ENCODE measurements at regions not wholly inside any gene's neighbourhood (a gene's known extent, or its start where the extent isn't known, plus 50 kb on each side); places are given as distances from the start of the nearest gene placed in this dataset.

DNA sequence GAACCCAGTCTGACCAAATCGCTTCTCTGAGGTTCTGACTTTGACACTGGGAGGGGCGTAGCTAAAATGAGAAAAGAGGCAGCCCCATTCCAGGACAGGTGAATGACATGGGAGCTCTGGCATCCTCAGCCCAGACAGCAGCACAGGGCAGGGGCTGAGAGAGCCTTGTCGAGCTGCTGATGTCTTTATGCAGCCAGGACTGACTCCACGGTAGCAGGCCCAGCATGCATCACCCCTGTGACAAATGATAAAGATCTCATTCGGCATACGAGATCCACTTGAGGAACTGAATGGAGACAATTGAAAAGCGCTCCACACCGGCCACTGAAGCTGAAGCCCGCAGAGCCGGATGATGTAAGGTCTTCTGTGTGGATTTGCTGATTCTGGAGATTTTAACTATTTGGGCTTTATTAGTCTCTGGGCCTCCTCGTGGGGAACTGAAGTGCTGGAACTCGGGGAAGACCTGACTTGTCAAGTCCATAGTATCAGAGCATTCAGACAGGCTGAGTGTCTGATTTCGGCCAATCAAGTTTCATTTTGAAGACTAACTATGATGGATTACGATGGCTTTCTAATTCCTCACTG, 56.9 kb upstream of the MAP1LC3B2 start:
- DNase-seq (ENCODE audit: low spot score in 2 of 2) = no peak
- TF ChIP-seq, protein P1, sequence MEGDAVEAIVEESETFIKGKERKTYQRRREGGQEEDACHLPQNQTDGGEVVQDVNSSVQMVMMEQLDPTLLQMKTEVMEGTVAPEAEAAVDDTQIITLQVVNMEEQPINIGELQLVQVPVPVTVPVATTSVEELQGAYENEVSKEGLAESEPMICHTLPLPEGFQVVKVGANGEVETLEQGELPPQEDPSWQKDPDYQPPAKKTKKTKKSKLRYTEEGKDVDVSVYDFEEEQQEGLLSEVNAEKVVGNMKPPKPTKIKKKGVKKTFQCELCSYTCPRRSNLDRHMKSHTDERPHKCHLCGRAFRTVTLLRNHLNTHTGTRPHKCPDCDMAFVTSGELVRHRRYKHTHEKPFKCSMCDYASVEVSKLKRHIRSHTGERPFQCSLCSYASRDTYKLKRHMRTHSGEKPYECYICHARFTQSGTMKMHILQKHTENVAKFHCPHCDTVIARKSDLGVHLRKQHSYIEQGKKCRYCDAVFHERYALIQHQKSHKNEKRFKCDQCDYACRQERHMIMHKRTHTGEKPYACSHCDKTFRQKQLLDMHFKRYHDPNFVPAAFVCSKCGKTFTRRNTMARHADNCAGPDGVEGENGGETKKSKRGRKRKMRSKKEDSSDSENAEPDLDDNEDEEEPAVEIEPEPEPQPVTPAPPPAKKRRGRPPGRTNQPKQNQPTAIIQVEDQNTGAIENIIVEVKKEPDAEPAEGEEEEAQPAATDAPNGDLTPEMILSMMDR (IDR thresholded peaks at IDR 0.05) = no peak
- no peak for TF ChIP-seq POLR2A (IDR thresholded peaks at IDR 0.05)
- no peak overlapping the region for H3K4me3 ChIP-seq (ENCODE audit: low read depth, poor library complexity, severe bottlenecking)
- intact Hi-C loops (cut with DNase I; ENCODE audit: low total_unique reads) = no loop called here
- 73 to 82% methylated on average over 14 of the region's 14 CpGs for WGBS, 2 donors

DNA sequence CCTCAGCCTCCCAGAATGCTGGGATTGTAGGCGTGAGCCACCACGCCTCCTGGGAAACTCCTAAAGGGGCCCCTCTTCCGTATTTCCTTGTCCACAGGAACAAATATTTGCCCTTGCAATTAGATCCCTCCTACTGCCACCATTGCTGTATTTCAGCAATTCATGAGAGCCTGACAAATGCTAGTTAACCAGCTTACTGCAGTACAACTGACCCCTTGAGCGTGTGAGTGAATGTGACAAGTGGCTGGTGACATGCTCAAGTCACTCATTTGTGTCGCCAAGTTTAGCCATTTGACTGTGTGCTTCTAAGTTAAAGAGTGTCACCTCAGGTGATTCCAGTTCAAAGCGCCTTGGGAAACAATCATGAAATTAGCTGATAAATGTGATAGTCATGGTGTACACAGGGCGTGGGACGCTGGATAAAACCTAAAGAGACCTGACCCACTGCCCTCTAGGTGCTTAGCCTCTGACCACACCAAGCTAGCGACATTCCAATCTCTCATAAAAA, 56.1 kb upstream of the MAP1LC3B2 start:
- WGBS, 2 donors = 90 to 92% methylated on average over 9 of the region's 9 CpGs
- no peak overlapping the region for H3K4me3 ChIP-seq (ENCODE audit: low read depth, poor library complexity, severe bottlenecking)
- intact Hi-C loops (cut with DNase I; ENCODE audit: low total_unique reads) = no loop called here
- no peak for DNase-seq (ENCODE audit: low spot score in 2 of 2)
- TF ChIP-seq POLR2A (IDR thresholded peaks at IDR 0.05) = no peak
- TF ChIP-seq, protein P1 (IDR thresholded peaks at IDR 0.05) = no peak

DNA sequence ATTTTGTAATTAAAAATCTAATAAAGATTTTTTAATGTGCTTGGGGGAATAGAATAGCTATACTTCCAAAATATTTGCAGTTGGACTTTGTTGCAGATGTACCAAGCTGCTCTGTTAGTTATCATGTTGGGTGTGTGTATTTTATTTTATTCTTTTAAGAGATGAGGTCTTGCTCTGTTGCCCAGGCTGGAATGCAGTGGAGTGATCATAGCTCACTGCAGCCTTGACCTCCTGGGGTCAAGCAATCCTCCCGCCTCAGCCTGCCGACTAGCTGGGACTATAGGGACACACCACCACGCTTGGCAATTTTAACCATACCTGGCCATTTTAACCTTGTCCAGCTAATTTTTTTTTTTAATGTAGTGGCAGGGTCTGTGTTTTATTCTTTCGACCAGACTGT, 54.7 kb upstream of the MAP1LC3B2 start:
- WGBS, 2 donors = 88 to 91% methylated on average over 4 of the region's 4 CpGs
- intact Hi-C loops (cut with DNase I; ENCODE audit: low total_unique reads) = no loop called here
- H3K4me3 ChIP-seq (ENCODE audit: low read depth, poor library complexity, severe bottlenecking) = no peak overlapping the region
- DNase-seq (ENCODE audit: low spot score in 2 of 2) = no peak
- no peak for TF ChIP-seq POLR2A (IDR thresholded peaks at IDR 0.05)
- TF ChIP-seq, protein P1 (IDR thresholded peaks at IDR 0.05) = no peak

DNA sequence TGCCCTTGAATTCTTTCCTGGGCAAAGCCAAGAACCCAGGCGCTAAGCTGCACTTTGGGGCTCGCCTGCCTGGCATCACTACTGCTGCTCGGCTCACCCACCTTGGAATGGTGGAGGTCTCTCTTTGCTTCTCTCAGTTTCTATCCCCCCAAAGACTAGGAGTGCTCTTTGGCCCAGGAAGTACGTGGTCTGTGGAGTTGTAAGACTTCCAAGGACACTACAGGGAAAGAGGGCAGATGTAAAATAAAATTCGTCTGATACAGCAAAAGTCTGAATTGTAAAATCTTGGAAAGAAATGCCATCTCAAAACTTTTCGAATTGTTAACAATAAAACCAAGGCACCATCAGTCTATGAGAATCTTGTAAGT, 52.5 kb upstream of the MAP1LC3B2 start:
- no peak for DNase-seq (ENCODE audit: low spot score in 2 of 2)
- no peak overlapping the region for H3K4me3 ChIP-seq (ENCODE audit: low read depth, poor library complexity, severe bottlenecking)
- intact Hi-C loops (cut with DNase I; ENCODE audit: low total_unique reads) = no loop called here
- 56 to 65% methylated on average over 6 of the region's 6 CpGs for WGBS, 2 donors
- TF ChIP-seq, protein P1 (IDR thresholded peaks at IDR 0.05) = no peak
- TF ChIP-seq POLR2A (IDR thresholded peaks at IDR 0.05) = no peak

DNA sequence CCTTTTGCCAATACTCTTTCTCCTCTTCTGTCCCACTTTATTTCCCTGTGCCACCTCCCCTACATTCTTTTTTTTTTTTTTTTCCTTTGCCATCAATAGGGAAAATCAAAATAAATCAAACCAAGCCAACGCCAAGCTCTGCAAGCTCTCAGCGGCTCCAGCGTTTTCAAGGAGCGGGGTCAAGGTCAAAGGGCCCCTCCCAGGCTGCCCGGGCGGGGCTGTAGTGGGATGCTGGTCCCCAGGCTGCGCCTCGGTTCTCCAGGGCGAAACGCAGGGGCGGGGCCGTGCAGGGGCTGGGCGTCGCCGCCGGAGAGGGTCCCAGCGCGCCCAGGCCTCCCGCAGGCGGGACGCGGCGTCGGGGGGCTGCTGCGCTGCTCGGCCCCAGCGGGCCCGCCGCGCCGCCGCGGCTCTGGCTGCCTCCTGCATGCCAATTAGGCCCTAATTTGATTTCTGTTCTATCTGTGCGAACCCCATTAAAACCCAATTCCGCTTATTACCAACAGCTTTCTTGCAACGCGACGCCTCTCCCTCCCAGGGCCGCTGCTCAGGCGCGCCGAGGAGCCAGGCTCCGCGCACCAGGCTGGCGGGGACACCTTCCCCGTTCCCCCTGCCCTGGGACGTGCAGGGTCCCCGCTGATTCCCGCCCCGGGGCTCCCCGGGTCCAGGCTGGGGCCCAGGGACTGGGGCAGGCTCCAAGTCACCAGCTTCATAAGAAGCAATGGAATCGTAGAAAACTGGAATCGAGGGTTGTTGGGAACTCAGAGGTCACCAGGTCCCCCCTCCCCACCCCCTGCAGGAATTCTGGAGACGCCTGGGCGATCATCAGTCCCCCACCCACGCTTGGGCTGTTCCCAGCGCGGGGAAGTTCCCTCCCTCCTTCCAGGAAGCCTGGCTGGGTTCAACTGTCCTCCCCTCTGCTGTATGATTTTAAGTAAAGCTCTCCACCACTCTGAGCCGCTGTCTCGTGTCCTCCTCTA, 50.7 kb upstream of the MAP1LC3B2 start:
- no peak overlapping the region for H3K4me3 ChIP-seq (ENCODE audit: low read depth, poor library complexity, severe bottlenecking)
- intact Hi-C loops (cut with DNase I; ENCODE audit: low total_unique reads) = no loop called here
- peak in 1 of 2 donors; percentile 92 for DNase-seq (ENCODE audit: low spot score in 2 of 2)
- 4 to 5% methylated on average over 36 to 56 of the region's 60 CpGs for WGBS, 2 donors
- no peak for TF ChIP-seq POLR2A (IDR thresholded peaks at IDR 0.05)
- TF ChIP-seq, protein P1 (IDR thresholded peaks at IDR 0.05) = no peak

Small RNA genes lying in the stretch of these regions (microRNA-seq; reads per million reads assigned to microRNA genes)
- gene MIR4472-2 (ENCODE audit: borderline number of aligned reads in 1 of 2, borderline replicate concordance in 2 of 2) = 0 reads per million in 2 donors

Measured in lower leg skin (tissue), 4 donors.